PFSK-1 (cell line): ENCODE measurements at regions not wholly inside any gene's neighbourhood (a gene's known extent, or its start where the extent isn't known, plus 50 kb on each side); places are given as distances from the start of the nearest gene placed in this dataset.

Source experiments
- FOXP2 ChIP-seq: optimal IDR thresholded peaks from 2 replicates; pipeline ENCODE3; 2011; ENCODE audit warnings: borderline replicate concordance, control low read depth, inconsistent platforms; ENCODE audit not compliant: insufficient read depth; ENCODE audit errors: extremely low read length, extremely low read depth
- POLR2AphosphoS5 ChIP-seq: IDR thresholded peaks from 2 replicates; pipeline ENCODE4 v1.6.1; 2012; ENCODE audit warnings: low read depth, mild to moderate bottlenecking, control low read depth, low read length, moderate library complexity
- SIN3A ChIP-seq: IDR thresholded peaks from 2 replicates; pipeline ENCODE4 v1.6.1; 2012; ENCODE audit warnings: mild to moderate bottlenecking, low read length, moderate library complexity, borderline replicate concordance; ENCODE audit not compliant: insufficient read depth
- TAF1 ChIP-seq: IDR thresholded peaks from 2 replicates; pipeline ENCODE4 v1.6.1; 2012; ENCODE audit warnings: low read length, control low read depth, borderline replicate concordance; ENCODE audit not compliant: insufficient read depth
- TF ChIP-seq, protein P1 (sequence below), 2 experiments: IDR thresholded peaks; 2 replicates each; pipeline versions ENCODE4 v1.6.1 to v1.8.0; 2011 to 2012; ENCODE audit warnings: low read depth in 2 of 2, low read length in 2 of 2, control low read depth in 1 of 2, inconsistent platforms in 1 of 2, mild to moderate bottlenecking in 1 of 2, moderate library complexity in 1 of 2; ENCODE audit not compliant: insufficient read depth in 1 of 2

DNA sequence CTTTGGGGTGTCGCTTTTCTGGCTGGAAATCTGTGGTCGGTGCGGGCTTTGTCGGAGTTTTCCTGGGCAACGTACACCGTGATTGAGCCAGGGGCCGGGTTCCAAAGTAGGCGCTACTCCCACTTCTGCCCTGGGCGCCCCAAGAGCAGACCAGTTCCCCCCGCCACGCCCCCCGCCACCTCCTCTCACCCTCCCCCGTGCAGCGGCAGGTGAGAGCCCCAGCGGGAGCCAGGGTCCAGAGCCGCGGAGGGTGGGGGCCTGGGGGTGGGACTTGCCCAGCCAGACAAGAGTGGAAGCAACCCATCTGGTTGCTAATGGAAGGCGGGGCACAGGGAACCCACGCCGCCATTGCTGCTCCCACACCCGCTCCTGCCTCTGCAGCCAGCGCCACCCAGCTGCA is 2195.9 kb downstream of the PCDH9 start:
- no peak for TF ChIP-seq SIN3A
- no peak for TF ChIP-seq TAF1
- TF ChIP-seq POLR2AphosphoS5 = no peak
- no peak for TF ChIP-seq FOXP2
- TF ChIP-seq, protein P1, sequence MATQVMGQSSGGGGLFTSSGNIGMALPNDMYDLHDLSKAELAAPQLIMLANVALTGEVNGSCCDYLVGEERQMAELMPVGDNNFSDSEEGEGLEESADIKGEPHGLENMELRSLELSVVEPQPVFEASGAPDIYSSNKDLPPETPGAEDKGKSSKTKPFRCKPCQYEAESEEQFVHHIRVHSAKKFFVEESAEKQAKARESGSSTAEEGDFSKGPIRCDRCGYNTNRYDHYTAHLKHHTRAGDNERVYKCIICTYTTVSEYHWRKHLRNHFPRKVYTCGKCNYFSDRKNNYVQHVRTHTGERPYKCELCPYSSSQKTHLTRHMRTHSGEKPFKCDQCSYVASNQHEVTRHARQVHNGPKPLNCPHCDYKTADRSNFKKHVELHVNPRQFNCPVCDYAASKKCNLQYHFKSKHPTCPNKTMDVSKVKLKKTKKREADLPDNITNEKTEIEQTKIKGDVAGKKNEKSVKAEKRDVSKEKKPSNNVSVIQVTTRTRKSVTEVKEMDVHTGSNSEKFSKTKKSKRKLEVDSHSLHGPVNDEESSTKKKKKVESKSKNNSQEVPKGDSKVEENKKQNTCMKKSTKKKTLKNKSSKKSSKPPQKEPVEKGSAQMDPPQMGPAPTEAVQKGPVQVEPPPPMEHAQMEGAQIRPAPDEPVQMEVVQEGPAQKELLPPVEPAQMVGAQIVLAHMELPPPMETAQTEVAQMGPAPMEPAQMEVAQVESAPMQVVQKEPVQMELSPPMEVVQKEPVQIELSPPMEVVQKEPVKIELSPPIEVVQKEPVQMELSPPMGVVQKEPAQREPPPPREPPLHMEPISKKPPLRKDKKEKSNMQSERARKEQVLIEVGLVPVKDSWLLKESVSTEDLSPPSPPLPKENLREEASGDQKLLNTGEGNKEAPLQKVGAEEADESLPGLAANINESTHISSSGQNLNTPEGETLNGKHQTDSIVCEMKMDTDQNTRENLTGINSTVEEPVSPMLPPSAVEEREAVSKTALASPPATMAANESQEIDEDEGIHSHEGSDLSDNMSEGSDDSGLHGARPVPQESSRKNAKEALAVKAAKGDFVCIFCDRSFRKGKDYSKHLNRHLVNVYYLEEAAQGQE (IDR thresholded peaks at IDR 0.05; ENCODE audit: insufficient read depth in 1 of 2, low read depth in 2 of 2, low read length in 2 of 2) = no peak

DNA sequence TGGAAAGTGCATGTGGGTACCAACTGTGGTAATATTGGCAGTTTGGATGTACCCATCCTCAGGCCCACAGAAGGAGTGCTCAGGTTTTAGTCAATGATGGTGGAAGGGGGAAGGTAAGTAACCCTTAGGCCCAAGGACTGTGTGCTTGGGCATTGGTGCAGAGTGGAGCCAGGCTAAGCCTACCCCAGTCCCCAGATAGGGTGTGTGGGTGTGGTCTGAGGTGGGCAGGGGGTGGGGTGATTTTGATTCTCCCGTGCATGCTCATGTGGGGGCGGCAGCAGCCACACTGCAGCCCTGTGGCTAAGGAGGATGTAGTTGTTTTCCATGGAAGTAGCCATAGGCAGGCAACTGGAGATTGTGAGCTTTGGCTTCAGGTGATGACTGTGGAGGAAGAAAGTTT is 2197.3 kb downstream of the PCDH9 start:
- TF ChIP-seq, protein P1 (IDR thresholded peaks at IDR 0.05; ENCODE audit: insufficient read depth in 1 of 2, low read depth in 2 of 2, low read length in 2 of 2) = no peak
- no peak for TF ChIP-seq POLR2AphosphoS5
- no peak for TF ChIP-seq TAF1
- TF ChIP-seq SIN3A = no peak
- TF ChIP-seq FOXP2 = no peak

DNA sequence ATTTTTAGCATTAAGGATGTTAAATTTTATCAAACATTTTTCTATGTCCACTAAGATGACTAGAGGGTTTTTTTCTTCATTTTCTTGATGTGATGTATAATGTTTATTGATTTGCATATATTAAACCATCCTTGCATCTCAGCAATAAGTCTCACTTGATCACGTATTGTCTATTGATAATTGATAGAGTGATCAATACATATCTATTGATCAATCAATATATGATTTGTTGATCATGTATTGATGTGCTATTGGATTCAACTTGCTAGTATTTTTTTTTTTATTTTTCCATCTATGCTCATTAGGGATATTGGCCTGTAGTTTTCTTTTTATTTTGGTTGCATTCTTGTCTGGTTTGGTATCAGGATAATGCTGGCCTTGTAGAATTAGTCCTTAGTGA is 2202.0 kb downstream of the PCDH9 start:
- TF ChIP-seq SIN3A (no peak), FOXP2 (no peak), POLR2AphosphoS5 (no peak), TAF1 (no peak)
- TF ChIP-seq, protein P1 (IDR thresholded peaks at IDR 0.05; ENCODE audit: insufficient read depth in 1 of 2, low read depth in 2 of 2, low read length in 2 of 2) = no peak

DNA sequence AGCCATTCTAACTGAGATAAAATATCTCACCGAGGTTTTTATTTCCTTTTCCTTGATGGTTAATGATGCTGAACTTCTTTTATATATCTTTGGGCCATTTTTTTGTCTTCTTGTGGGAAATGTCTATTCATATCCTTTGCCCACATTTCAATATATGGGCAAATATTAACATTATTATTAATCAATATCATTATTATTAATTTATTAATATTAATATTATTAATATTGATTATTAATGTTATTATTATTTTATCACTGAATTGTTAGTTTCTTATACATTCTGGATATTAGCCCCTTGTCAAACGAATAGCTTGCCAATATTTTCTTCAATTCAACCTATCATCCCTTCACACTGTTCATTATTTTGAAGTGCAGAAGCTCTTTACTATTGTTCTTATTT is 2203.6 kb downstream of the PCDH9 start:
- no peak for TF ChIP-seq SIN3A
- TF ChIP-seq TAF1 = no peak
- TF ChIP-seq, protein P1 (IDR thresholded peaks at IDR 0.05; ENCODE audit: insufficient read depth in 1 of 2, low read depth in 2 of 2, low read length in 2 of 2) = no peak
- no peak for TF ChIP-seq FOXP2
- TF ChIP-seq POLR2AphosphoS5 = no peak

DNA sequence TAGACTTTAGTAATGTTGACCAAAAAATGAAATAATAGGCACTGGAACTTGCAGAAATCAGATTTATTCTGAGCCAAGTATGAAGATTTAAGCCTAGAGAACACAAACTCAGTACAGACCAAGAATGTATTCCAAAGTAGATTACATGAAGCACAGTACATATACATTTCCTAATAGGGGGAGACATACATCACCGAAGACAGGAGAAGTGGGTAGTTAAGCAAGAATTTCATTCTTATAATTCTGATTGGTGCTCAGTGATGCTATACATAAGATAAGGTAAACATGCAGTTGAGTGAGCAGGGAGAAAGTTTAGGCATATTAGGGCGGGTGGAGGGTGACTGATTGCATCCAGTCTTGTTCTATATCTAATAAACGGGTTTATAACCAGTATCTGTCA is 2218.8 kb downstream of the PCDH9 start:
- TF ChIP-seq FOXP2 (no peak), TAF1 (no peak), SIN3A (no peak)

DNA sequence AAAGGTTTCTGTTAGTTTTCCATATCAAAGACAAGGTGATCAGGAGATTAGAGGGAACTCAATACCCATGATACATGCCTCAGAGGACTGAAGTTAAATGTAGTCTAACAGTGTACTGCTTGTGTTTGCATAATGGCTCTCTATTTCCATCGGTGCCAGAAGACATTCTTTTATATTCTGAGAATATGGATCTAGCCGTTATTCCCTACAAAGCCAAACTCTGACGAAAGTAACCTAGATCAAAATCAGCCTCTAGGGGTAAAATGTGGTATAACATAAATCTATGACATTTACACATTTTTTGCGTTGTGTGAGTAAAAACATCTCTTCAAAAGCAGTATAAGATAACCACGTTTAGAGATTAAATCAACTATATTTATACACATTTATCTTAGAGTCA is 2232.7 kb downstream of the PCDH9 start:
- TF ChIP-seq POLR2AphosphoS5 = no peak
- TF ChIP-seq TAF1 = no peak
- no peak for TF ChIP-seq SIN3A
- TF ChIP-seq FOXP2 = no peak
